ENCODE measurements at regions not wholly inside any gene's neighbourhood (a gene's known extent, or its start where the extent isn't known, plus 50 kb on each side); places are given as distances from the start of the nearest gene placed in this dataset.

DNA sequence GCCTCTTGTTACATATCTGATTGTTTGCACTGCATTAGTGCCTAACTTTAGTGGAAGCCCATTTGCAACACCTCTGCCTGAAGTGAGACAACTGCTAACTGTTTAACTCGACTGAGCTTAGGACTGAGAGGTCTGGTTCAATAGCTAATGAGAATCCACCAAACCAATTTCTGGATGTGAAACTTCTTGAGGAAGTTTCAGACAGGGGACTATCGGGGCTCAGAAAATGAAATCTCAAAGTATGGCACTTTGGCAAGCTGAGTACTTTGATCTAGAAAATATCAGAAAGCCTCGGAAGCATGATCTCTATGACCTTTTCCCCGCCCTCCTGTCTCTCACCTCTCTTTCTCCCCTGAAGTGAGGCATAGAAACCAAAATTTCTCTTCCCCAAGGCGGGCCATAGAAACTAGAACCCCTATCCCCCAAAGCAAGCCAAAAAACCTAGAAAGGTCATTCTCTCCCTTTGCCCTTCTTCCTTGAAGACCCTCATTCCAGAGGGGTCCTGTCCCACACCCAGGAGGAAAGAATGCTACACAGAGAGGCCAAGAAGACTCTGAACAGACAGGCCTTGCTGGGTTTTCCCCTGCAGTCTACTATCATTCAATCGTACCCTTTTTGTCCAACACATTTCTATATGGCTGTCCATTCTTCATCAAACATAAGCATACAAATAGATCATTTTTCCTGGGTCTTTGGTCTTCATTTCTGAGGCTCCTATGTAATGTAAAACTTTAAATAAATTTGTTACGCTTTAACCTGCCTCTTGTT is 69.6 kb upstream of the CREB1 start:
- DNase-seq: no peak

- peak in 1 of 5 experiments; percentile 45 for DNase-seq
Observed at GRCh38 chr2:207463433-207463832, 66.3 kb upstream of the CREB1 start.

GRCh38 chr2:207464007-207464406 is 65.8 kb upstream of the CREB1 start:
- DNase-seq: no peak

DNA sequence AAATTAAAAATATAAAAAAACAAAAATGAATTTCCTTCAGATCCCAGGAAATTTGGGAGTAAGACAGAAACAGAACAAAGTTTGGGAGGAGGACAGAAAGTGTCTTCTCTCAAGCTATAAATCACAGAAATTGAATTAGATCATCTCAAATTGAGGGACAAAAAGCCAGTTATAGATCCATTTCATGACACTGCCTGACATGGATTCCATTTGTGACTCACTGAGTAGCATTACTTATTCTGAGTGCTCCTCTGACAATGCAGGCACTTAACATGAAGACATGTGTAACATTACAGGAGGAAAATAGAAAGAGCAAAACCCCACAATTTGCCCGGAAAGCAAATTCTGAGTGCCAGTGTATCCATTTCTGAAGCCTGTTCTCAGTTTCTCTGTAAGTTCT is 63.9 kb upstream of the CREB1 start:
- DNase-seq: no peak

- peak in 1 of 5 experiments; percentile 66 for DNase-seq
Observed at GRCh38 chr2:207467716-207468347, 61.9 kb upstream of the CREB1 start.

GRCh38 chr2:207468488-207468887 is 61.3 kb upstream of the CREB1 start:
- DNase-seq: no peak

DNA sequence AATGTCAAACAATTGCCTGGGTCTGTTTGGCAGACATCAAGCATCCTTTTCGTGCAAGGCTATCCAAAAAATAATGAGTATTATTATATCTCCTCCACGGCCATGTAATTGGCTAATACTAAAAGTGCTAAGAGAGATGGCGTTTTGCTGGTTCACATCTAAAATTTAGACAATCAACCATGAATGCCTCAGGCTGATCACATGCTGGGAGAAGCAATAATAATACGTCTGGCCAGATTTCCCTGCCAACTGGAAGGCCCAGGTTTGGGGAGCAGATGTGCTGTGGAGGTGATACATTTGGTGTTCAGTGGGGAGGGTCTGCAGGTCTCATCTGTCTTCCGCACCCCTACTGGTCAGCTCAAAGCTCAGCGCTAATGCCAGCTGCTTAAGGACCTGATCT is 60.3 kb upstream of the CREB1 start:
- no peak for DNase-seq

DNA sequence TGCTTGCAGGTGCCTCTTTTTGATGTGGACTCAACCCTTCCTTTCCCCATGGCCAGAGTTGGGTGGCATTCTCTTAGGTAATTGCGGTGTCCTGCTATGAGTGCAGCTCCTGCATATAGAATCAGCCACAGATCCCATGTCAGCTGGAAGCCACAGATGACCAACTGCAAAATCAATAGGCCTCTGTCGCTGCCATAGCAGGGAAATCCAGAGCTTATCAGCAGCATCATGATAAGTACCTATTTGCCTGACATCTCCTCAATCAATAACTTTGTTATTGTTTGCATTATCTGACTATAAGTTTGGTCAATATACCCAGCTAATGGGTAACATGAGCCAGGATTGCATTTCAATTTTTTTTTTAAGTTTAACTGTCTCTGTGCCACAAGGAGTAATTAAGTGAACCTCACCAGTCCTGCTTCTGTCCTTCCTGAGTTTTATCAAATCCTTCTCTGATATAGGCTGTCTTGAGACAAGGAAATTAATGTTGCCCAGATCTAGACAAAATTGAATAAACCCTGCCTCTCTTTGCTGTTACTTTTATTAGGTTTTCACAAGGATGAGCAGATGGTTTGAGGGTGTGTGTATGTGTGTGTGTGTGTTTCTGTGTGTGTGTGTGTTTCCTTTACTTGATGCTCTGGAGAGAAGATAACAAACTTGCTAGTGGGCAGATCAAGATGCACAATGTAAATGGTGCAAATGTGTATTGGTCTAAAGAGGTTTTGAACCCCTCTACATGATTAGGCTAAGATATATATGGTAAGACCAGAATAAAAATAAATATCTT is 59.6 kb upstream of the CREB1 start:
- DNase-seq: peak in 1 of 5 experiments; percentile 44

DNA sequence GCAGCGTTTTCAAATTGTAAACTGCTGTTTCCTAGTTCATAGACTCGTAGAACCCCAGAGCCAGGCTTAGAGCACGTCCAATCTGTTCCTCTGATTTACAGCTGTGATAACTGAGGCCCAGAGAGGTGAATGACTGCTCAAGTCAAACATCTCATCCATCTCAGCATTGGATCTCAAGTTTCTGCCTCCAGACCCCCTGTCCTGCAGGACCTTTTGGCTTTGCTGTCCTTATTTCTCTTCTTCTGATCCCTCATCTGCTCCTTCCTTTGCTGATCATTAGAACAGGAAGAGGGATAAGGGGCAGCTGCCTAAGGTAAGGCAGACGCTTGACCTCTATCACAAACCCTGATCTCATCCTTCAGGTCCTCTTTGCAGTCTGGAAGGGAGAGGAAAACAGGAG is 58.5 kb upstream of the CREB1 start:
- DNase-seq: no peak

- DNase-seq: no peak
Observed at GRCh38 chr2:207472343-207473048, 57.3 kb upstream of the CREB1 start.

DNA sequence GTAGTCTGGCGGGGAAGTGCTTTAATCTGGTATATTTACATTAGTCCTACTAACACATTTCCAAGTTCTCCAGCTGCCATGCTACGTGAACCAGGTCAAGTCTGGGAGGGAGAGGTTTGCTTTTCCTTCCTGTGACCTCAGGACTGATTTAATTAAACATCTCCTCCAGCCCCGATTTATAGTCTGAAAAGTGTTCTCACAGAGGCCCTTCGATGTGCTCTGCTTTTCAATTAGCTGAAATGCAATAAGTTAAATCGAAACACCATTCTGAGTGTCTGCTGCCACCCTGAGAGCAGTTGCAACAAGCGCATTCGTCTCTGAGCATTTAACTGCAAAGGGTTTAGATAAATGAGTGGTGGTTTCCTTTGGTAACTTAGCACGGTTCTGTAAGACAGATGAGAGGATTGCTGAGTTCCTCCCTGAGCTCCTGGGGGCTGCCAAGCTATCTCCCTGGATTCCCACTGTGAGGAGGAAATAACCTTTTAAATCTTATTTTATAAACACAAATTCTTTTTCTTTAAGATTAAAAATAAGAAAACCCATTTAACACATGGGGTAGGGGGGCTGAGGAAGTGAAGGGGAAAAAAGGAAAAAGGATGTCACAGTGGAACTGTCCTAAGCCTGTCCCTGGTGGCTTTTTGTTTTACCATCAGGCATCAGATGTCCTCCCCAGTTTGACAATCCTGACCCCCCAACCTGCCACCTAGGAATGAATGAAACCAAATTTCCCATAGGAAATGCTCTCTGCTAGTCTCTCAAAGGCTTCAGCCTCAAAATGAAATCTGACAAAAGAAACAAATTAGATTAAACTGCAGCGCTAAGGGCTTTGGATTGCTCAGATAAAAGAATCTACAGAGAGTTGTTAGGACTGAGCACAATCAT is 56.5 kb upstream of the CREB1 start:
- DNase-seq: peak in 1 of 5 experiments; percentile 92

DNA sequence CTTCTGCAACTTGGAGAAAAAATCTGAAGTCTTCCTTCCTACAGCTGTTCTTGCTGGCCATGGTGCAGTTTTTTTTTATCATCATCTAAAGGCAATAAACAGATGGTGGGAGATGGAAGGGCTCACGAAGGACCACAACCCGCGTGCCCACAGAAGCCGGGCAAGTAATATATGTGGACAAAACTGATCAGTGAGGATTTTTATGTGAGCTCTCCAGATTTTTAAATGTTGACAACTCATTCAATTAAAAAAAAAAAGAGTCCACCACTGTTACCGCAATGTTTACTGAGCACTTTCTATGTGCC is 55.9 kb upstream of the CREB1 start:
- DNase-seq: no peak

DNA sequence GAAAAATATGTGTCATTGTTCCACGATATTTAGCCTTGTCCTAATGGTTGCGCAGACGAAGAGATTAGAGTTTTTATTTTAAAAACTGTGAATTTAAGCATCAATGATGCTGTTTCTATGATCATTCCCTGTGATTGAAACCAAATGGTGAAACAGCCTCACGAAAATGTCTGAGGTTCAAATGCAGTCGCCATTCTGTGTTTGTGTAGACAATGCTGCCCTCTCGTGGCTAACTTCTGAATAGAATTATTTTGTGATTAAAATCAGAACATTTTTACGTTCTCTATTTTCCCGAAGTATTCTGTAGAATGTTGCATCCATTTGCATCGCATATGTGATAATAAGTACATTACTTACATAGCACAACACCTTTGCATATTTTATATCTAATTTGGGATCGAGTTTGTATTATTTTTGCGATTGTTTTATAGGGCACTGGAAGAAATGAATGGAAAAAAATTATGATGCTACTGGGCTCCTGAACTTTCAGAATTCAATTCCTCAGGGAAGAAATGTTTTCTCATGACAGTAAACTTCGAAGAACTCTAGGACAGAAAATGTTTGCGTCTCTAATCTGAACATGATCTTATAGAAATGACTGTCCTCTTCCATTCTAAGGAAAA is 54.8 kb upstream of the CREB1 start:
- peak in 3 of 5 experiments; percentile 6 to 68 (median 19) for DNase-seq

GRCh38 chr2:207475546-207475945 is 54.2 kb upstream of the CREB1 start:
- DNase-seq: no peak

GRCh38 chr2:207477896-207478295 is 51.9 kb upstream of the CREB1 start:
- DNase-seq: no peak

DNA sequence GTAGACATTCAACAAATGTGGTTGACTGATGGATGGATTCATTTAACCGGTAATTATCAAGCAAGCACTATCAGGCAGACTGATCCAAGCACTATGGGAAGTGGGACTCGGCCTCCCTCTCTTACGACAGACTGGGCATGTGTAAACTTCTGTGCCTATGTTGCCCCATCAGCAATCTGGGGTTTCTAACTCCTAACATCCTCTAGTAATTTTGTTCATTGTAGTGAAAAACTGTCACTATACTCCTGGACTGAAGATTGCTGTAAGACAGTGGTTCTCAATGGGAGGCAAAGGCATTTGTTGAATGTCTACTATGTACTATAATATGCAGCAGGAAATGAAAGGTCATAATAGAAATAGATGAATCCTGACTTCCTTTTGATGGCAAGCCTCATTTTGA is 51.2 kb upstream of the CREB1 start:
- DNase-seq: no peak

GRCh38 chr2:207479198-207479785 is 50.5 kb upstream of the CREB1 start:
- DNase-seq: no peak

Data from T-helper 2 cell (primary cell).